SW 1271 (cell line): ENCODE measurements at regions not wholly inside any gene's neighbourhood (a gene's known extent, or its start where the extent isn't known, plus 50 kb on each side); places are given as distances from the start of the nearest gene placed in this dataset.

Experiments
- DNase-seq, 2 experiments: peaks; one replicate each; lab custom pipeline; 2025; lab: John Stamatoyannopoulos, UW

GRCh38 chr15:96390986-96391385, 60.5 kb downstream of the NR2F2 start:
- no peak for DNase-seq

GRCh38 chr15:96392380-96393208, 62.1 kb downstream of the NR2F2 start:
- no peak for DNase-seq

GRCh38 chr15:96393209-96393513, 62.7 kb downstream of the NR2F2 start:
- no peak for DNase-seq

- no peak for DNase-seq
Observed at GRCh38 chr15:96395687-96396086, 65.2 kb downstream of the NR2F2 start.

- no peak for DNase-seq
Observed at GRCh38 chr15:96398776-96399175, 68.3 kb downstream of the NR2F2 start.

GRCh38 chr15:96402403-96402802, 71.9 kb downstream of the NR2F2 start:
- DNase-seq = no peak

- no peak for DNase-seq
Observed at GRCh38 chr15:96403071-96403470, 72.6 kb downstream of the NR2F2 start.

GRCh38 chr15:96403932-96404331, 73.4 kb downstream of the NR2F2 start:
- no peak for DNase-seq

GRCh38 chr15:96404560-96404959, 74.1 kb downstream of the NR2F2 start:
- DNase-seq = no peak

GRCh38 chr15:96406291-96406690, 75.8 kb downstream of the NR2F2 start:
- DNase-seq = no peak

GRCh38 chr15:96406701-96407100, 76.2 kb downstream of the NR2F2 start:
- DNase-seq = no peak

- no peak for DNase-seq
Observed at GRCh38 chr15:96407482-96407881, 77.0 kb downstream of the NR2F2 start.

GRCh38 chr15:96408591-96409183, 78.2 kb downstream of the NR2F2 start:
- DNase-seq = no peak

GRCh38 chr15:96409215-96410138, 79.0 kb downstream of the NR2F2 start:
- DNase-seq = no peak

GRCh38 chr15:96410175-96411055, 79.9 kb downstream of the NR2F2 start:
- no peak for DNase-seq

GRCh38 chr15:96411056-96412031, 80.8 kb downstream of the NR2F2 start:
- DNase-seq = no peak

- no peak for DNase-seq
Observed at GRCh38 chr15:96412045-96412905, 81.8 kb downstream of the NR2F2 start.

GRCh38 chr15:96412906-96413231, 82.4 kb downstream of the NR2F2 start:
- DNase-seq = no peak

- no peak for DNase-seq
Observed at GRCh38 chr15:96413657-96414056, 83.2 kb downstream of the NR2F2 start.

- DNase-seq = no peak
Observed at GRCh38 chr15:96414875-96415274, 84.4 kb downstream of the NR2F2 start.
